A549 (cell line): ENCODE measurements at regions not wholly inside any gene's neighbourhood (a gene's known extent, or its start where the extent isn't known, plus 50 kb on each side); places are given as distances from the start of the nearest gene placed in this dataset.

Source experiments
- CTCF ChIP-seq: fragments of >200 bp; sonication (Bioruptor Twin); formaldehyde crosslinking; IDR thresholded peaks from 3 replicates; pipeline ENCODE4 v1.5.1; 2016
- EP300 ChIP-seq, 2 experiments: fragments of >200 bp; sonication (Bioruptor Twin); formaldehyde crosslinking; IDR thresholded peaks; 2 replicates in 1 of 2; 3 replicates in 1 of 2; pipeline ENCODE4 v1.6.1; 2016 to 2017
- JUN ChIP-seq, 2 experiments: fragments of >200 bp; sonication (Bioruptor Twin); formaldehyde crosslinking; IDR thresholded peaks; 2 replicates in 1 of 2; 3 replicates in 1 of 2; pipeline ENCODE4 v1.6.1; 2016 to 2017
- JUNB ChIP-seq: fragments of >200 bp; sonication (Bioruptor Twin); formaldehyde crosslinking; IDR thresholded peaks from 2 replicates; pipeline ENCODE4 v1.6.1; 2016
- KDM5A ChIP-seq: fragments of 200-600 bp; sonication (generic); IDR thresholded peaks from 2 replicates; pipeline ENCODE4 v1.6.1; 2016; ENCODE audit warnings: antibody characterized with exemption, mild to moderate bottlenecking
- MAX ChIP-seq: IDR thresholded peaks from 2 replicates; pipeline ENCODE4 v1.6.1; 2012
- MAZ ChIP-seq: fragments of 150-350 bp; IDR thresholded peaks from 2 replicates; pipeline ENCODE4 v1.6.1; 2014; ENCODE audit warnings: antibody characterized with exemption, low read depth, low read length, borderline replicate concordance
- POLR2A ChIP-seq: IDR thresholded peaks from 2 replicates; pipeline ENCODE4 v1.6.1; 2012; ENCODE audit warnings: mild to moderate bottlenecking, low read length
- POLR2AphosphoS2 ChIP-seq: conservative IDR thresholded peaks from 2 replicates; pipeline ENCODE4 v1.6.1; 2012; ENCODE audit warnings: low read length, improper control_type of control experiment, inconsistent platforms
- RARB ChIP-seq: fragments of 250-450 bp; sonication (Bioruptor Pico); IDR thresholded peaks from 2 replicates; pipeline ENCODE4 v1.8.0; 2021; ENCODE audit warnings: mild to moderate bottlenecking, moderate library complexity
- RNF2 ChIP-seq: fragments of 200-600 bp; sonication (generic); IDR thresholded peaks from 2 replicates; pipeline ENCODE4 v1.6.1; 2016; ENCODE audit warnings: low read depth, mild to moderate bottlenecking, antibody characterized with exemption, moderate library complexity, borderline replicate concordance
- USF2 ChIP-seq: fragments of 450-650 bp; IDR thresholded peaks from 2 replicates; pipeline ENCODE4 v1.6.1; 2014; ENCODE audit warnings: antibody characterized with exemption

- TF ChIP-seq CTCF (no peak), JUN (IDR thresholded peaks at IDR 0.05) (no peak), MAZ (no peak), POLR2A (no peak), EP300 (IDR thresholded peaks at IDR 0.05) (no peak), RNF2 (no peak), USF2 (no peak), RARB (CRISPR knock-in tag) (no peak), MAX (no peak), POLR2AphosphoS2 (no peak), KDM5A (no peak), JUNB (no peak)
Measured at GRCh38 chr11:29063630-29064361, 953.0 kb downstream of the KCNA4 start.
